ENCODE measurements at regions not wholly inside any gene's neighbourhood (a gene's known extent, or its start where the extent isn't known, plus 50 kb on each side); places are given as distances from the start of the nearest gene placed in this dataset.

DNA sequence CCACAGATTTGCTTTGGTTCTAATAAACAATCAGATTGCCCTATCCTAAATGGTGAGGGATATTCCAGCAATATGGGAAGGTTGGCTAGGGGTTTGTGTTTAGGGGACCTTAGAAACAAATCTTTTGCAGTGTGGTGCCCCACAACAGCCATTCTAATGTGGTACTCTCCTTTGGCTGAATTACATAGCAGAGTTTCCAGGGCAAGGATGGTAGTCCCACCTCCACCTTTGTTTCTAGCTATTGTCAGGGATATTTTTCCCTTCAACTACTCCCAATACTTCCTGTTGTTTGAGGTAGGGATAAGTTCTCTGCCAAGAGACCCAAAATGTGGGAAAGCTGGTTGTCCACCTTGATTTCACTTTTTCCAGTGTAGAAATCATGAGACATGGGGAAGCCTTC is 494.7 kb upstream of the CHORDC1 start:
- Histone ChIP-seq H3K27ac (ENCODE audit: low read depth, low read length) (no peak overlapping the region), H3K9me3 (ENCODE audit: control insufficient read depth in 1 of 2, low read length in 2 of 2) (no peaks in the 10 kb centered on the region), H3K4me3 (ENCODE audit: low read length in 2 of 2) (no peak overlapping the region), H3K36me3 (ENCODE audit: insufficient read depth, low read length) (no peaks in the 10 kb centered on the region), H3K4me1 (ENCODE audit: insufficient read depth, low read length) (no peaks in the 10 kb centered on the region), H3K27me3 (ENCODE audit: insufficient read depth, low read length) (no peaks in the 10 kb centered on the region)
- POLR2A ChIA-PET (ENCODE audit: partially characterized antibody): no interaction called here
- CTCF ChIA-PET (ENCODE audit: partially characterized antibody): no interaction called here
- Mint-ChIP-seq H3K36me3 (no peaks in the 10 kb centered on the region), H3K27me3 (no peaks in the 10 kb centered on the region), H3K4me1 (no peaks in the 10 kb centered on the region), H3K4me3 (no peak overlapping the region), H3K27ac (no peak overlapping the region), H3K9me3 (peaks cover 0 to 35% (median 16%) of the 10 kb centered on the region in 8 donors)
- no peak for DNase-seq
- intact Hi-C loops (cut with micrococcal nuclease): no loop called here

DNA sequence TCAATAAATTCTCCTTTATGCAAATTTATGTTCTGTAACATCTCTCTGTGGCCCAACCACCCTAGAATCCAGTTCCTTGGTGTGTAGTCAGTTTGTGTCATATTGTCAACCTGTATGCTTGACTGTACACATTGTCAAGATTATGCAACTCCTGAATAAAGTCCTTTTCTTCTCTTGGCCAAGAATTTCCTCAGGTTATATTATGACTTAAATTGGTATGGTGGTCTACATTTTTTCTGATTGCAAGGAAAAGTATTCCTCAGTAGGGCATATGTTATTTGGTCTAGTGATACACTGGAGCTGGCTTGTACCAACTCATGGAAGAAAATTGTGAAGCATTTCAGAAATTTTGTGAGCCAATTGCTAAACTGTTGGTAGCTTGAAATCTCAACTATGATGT is 482.8 kb upstream of the CHORDC1 start:
- CTCF ChIA-PET (ENCODE audit: partially characterized antibody): no interaction called here

DNA sequence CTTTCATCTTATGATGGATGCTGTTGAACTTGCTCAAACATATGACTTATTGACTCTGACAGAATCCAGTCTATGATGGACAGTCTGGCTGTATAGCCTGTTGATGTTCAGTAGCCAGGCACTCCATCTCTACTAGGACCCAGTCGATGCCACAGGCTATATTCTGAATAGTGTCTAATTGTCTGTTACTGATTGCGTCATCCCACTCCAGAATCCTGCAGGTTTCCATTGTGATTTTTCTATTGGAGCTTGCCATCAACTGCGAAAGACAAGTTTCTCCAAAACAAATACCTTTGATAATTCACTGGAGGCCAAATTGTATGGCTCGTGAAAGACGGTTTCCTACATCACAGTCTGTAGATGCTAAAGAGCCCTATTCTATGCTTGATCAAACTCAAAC is 481.7 kb upstream of the CHORDC1 start:
- H3K36me3 ChIP-seq (ENCODE audit: insufficient read depth, low read length): no peaks in the 10 kb centered on the region
- no peak overlapping the region for H3K27ac Mint-ChIP-seq
- ChIA-PET POLR2A (ENCODE audit: partially characterized antibody) (no interaction called here), CTCF (ENCODE audit: partially characterized antibody) (no interaction called here)
- H3K36me3 Mint-ChIP-seq: no peaks in the 10 kb centered on the region
- no peaks in the 10 kb centered on the region for H3K27me3 Mint-ChIP-seq
- H3K27me3 ChIP-seq (ENCODE audit: insufficient read depth, low read length): no peaks in the 10 kb centered on the region
- intact Hi-C loops (cut with micrococcal nuclease): no loop called here
- H3K4me3 Mint-ChIP-seq: no peak overlapping the region
- H3K9me3 ChIP-seq (ENCODE audit: control insufficient read depth in 1 of 2, low read length in 2 of 2): no peaks in the 10 kb centered on the region
- no peak overlapping the region for H3K27ac ChIP-seq (ENCODE audit: low read depth, low read length)
- no peak overlapping the region for H3K4me3 ChIP-seq (ENCODE audit: low read length in 2 of 2)
- no peaks in the 10 kb centered on the region for H3K4me1 ChIP-seq (ENCODE audit: insufficient read depth, low read length)
- no peak for DNase-seq
- H3K4me1 Mint-ChIP-seq: no peaks in the 10 kb centered on the region
- peaks cover 0 to 24% (median 11%) of the 10 kb centered on the region in 8 donors for H3K9me3 Mint-ChIP-seq

More for the DNA sequence above, 482.8 kb upstream of the CHORDC1 start:
- intact Hi-C loops (cut with micrococcal nuclease): no loop called here
- H3K27me3 Mint-ChIP-seq: no peaks in the 10 kb centered on the region
- H3K9me3 Mint-ChIP-seq: peaks cover 0 to 24% (median 11%) of the 10 kb centered on the region in 8 donors
- DNase-seq: no peak
- Histone ChIP-seq H3K4me1 (ENCODE audit: insufficient read depth, low read length) (no peaks in the 10 kb centered on the region), H3K27ac (ENCODE audit: low read depth, low read length) (no peak overlapping the region), H3K4me3 (ENCODE audit: low read length in 2 of 2) (no peak overlapping the region), H3K9me3 (ENCODE audit: control insufficient read depth in 1 of 2, low read length in 2 of 2) (no peaks in the 10 kb centered on the region), H3K36me3 (ENCODE audit: insufficient read depth, low read length) (no peaks in the 10 kb centered on the region), H3K27me3 (ENCODE audit: insufficient read depth, low read length) (no peaks in the 10 kb centered on the region)
- POLR2A ChIA-PET (ENCODE audit: partially characterized antibody): no interaction called here
- no peak overlapping the region for H3K27ac Mint-ChIP-seq
- H3K36me3 Mint-ChIP-seq: no peaks in the 10 kb centered on the region
- H3K4me3 Mint-ChIP-seq: no peak overlapping the region
- H3K4me1 Mint-ChIP-seq: no peaks in the 10 kb centered on the region

DNA sequence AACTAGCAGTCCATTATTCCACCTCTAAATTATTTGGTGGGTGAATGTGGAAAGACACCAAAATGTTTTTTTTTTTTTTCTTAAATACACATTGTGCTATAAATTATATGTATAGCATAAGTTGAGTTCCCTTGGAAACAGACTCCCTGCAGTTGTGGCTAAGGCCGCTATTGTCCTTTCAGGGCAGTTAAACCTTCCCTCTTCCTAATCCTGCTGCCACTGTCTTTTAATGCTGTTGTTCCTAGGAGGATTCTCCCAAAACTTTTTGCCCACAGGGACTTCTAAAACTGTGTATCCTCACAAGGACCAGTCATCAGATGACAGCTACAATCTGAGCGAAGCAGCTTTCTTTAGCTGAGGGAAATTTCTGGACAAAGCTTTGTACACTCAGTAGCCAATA is 478.9 kb upstream of the CHORDC1 start:
- Histone ChIP-seq H3K27ac (ENCODE audit: low read depth, low read length) (no peak overlapping the region), H3K9me3 (ENCODE audit: control insufficient read depth in 1 of 2, low read length in 2 of 2) (no peaks in the 10 kb centered on the region), H3K36me3 (ENCODE audit: insufficient read depth, low read length) (no peaks in the 10 kb centered on the region), H3K4me1 (ENCODE audit: insufficient read depth, low read length) (no peaks in the 10 kb centered on the region), H3K4me3 (ENCODE audit: low read length in 2 of 2) (no peak overlapping the region), H3K27me3 (ENCODE audit: insufficient read depth, low read length) (no peaks in the 10 kb centered on the region)
- ChIA-PET CTCF (ENCODE audit: partially characterized antibody) (no interaction called here), POLR2A (ENCODE audit: partially characterized antibody) (no interaction called here)
- Mint-ChIP-seq H3K27me3 (no peaks in the 10 kb centered on the region), H3K4me3 (no peak overlapping the region), H3K4me1 (no peaks in the 10 kb centered on the region), H3K9me3 (peaks cover 0 to 24% (median 11%) of the 10 kb centered on the region in 8 donors), H3K27ac (no peak overlapping the region), H3K36me3 (no peaks in the 10 kb centered on the region)
- intact Hi-C loops (cut with micrococcal nuclease): no loop called here
- DNase-seq: no peak

DNA sequence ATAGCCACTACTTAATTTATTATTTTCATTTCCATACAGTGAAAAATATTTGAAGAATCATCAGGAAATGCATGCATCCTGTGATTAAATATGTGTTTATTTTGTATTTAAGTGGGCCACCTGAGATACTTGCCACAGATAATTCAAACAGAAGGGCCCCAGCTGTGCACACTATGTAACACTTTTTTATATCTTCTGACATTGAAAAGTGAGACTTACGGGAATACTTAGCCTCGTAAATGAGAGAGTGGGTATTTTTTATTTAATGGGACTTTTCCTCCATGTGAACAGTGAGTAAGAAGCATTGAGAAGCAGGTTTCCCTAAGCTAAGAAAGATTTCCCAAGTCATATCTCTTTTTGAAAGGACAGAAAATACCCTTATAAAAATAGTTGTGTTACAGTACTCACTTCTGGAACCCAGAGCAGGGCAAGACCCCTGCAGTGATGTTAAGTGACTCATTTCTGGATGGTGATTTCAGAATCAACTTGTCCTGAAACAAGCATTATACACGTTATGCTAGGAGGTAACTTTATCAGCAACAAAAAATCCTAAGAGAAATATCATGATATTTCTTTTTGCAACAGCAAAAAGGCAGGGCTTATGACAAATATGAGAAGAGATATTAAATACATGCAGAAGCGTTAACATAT is 478.1 kb upstream of the CHORDC1 start:
- Histone ChIP-seq H3K4me1 (ENCODE audit: insufficient read depth, low read length) (no peaks in the 10 kb centered on the region), H3K9me3 (ENCODE audit: control insufficient read depth in 1 of 2, low read length in 2 of 2) (no peaks in the 10 kb centered on the region), H3K27me3 (ENCODE audit: insufficient read depth, low read length) (no peaks in the 10 kb centered on the region), H3K36me3 (ENCODE audit: insufficient read depth, low read length) (no peaks in the 10 kb centered on the region), H3K4me3 (ENCODE audit: low read length in 2 of 2) (no peak overlapping the region), H3K27ac (ENCODE audit: low read depth, low read length) (no peak overlapping the region)
- Mint-ChIP-seq H3K36me3 (no peaks in the 10 kb centered on the region), H3K9me3 (peaks cover 0 to 24% (median 11%) of the 10 kb centered on the region in 8 donors), H3K4me1 (no peaks in the 10 kb centered on the region), H3K27ac (no peak overlapping the region), H3K4me3 (no peak overlapping the region), H3K27me3 (no peaks in the 10 kb centered on the region)
- ChIA-PET CTCF (ENCODE audit: partially characterized antibody) (no interaction called here), POLR2A (ENCODE audit: partially characterized antibody) (no interaction called here)
- intact Hi-C loops (cut with micrococcal nuclease): no loop called here
- DNase-seq: no peak

DNA sequence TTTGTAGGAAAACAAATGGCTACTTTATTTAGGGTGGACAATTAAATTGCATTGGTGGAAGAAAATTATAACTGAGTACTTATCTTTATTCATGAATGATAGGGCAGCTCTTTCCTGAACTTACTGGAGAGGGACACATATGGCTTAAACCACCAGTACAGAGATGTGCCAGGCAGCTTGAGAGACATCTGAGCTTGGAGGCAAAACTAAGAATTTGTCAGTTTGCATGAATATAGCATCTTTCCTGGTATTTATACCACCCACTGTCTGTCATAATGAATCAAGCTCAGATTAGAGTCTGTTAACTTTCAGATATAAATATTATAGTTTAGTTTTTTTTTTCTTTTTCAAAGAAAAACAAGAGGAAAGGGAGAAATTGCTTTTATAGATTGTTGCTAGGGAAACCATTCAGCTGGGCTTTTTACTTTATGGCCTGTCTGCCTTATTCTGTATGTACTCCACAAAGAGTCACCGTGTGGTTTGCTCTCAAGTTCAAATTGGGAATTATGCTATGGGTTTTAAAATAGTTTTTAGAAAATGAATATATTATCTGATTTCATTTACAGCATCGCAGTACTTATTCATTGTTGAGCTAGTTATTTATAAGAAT is 477.0 kb upstream of the CHORDC1 start:
- no peak overlapping the region for H3K4me3 Mint-ChIP-seq
- H3K27me3 Mint-ChIP-seq: no peaks in the 10 kb centered on the region
- intact Hi-C loops (cut with micrococcal nuclease): no loop called here
- no peaks in the 10 kb centered on the region for H3K4me1 Mint-ChIP-seq
- no peak overlapping the region for H3K27ac ChIP-seq (ENCODE audit: low read depth, low read length)
- no peak overlapping the region for H3K27ac Mint-ChIP-seq
- CTCF ChIA-PET (ENCODE audit: partially characterized antibody): no interaction called here
- H3K36me3 Mint-ChIP-seq: no peaks in the 10 kb centered on the region
- POLR2A ChIA-PET (ENCODE audit: partially characterized antibody): no interaction called here
- H3K9me3 ChIP-seq (ENCODE audit: control insufficient read depth in 1 of 2, low read length in 2 of 2): no peaks in the 10 kb centered on the region
- DNase-seq: no peak
- H3K4me1 ChIP-seq (ENCODE audit: insufficient read depth, low read length): no peaks in the 10 kb centered on the region
- H3K27me3 ChIP-seq (ENCODE audit: insufficient read depth, low read length): no peaks in the 10 kb centered on the region
- H3K36me3 ChIP-seq (ENCODE audit: insufficient read depth, low read length): no peaks in the 10 kb centered on the region
- H3K4me3 ChIP-seq (ENCODE audit: low read length in 2 of 2): no peak overlapping the region
- H3K9me3 Mint-ChIP-seq: peaks cover under 1 to 21% (median 6%) of the 10 kb centered on the region in 8 donors

DNA sequence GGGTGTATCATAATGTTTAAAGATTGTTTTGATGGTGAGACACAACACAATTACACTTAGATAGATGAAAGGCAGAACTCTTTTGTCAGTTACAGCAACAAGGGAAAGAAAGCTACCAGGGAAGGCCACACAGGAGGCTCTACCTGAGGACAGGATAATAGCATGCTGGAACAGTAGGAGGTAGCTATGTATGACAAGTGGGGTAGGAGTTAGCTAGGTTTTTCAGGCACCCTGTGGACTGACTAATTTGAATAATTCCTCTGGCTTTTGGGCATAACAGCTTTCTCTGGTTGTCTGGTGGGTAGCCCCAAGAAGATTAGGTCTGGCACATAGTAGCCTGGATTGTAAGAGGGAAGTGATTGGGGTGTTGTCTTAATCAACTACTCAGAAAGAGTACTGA is 475.4 kb upstream of the CHORDC1 start:
- Histone ChIP-seq H3K9me3 (ENCODE audit: control insufficient read depth in 1 of 2, low read length in 2 of 2) (no peaks in the 10 kb centered on the region), H3K27me3 (ENCODE audit: insufficient read depth, low read length) (no peaks in the 10 kb centered on the region), H3K4me3 (ENCODE audit: low read length in 2 of 2) (no peak overlapping the region), H3K4me1 (ENCODE audit: insufficient read depth, low read length) (no peaks in the 10 kb centered on the region), H3K36me3 (ENCODE audit: insufficient read depth, low read length) (no peaks in the 10 kb centered on the region), H3K27ac (ENCODE audit: low read depth, low read length) (no peak overlapping the region)
- Mint-ChIP-seq H3K36me3 (no peaks in the 10 kb centered on the region), H3K27ac (no peak overlapping the region), H3K4me3 (no peak overlapping the region), H3K4me1 (no peaks in the 10 kb centered on the region), H3K27me3 (no peaks in the 10 kb centered on the region), H3K9me3 (peaks cover 0 to 13% (median 5%) of the 10 kb centered on the region in 8 donors)
- no peak for DNase-seq
- ChIA-PET CTCF (ENCODE audit: partially characterized antibody) (no interaction called here), POLR2A (ENCODE audit: partially characterized antibody) (no interaction called here)
- intact Hi-C loops (cut with micrococcal nuclease): no loop called here
